ENCODE measurements at regions not wholly inside any gene's neighbourhood (a gene's known extent, or its start where the extent isn't known, plus 50 kb on each side); places are given as distances from the start of the nearest gene placed in this dataset.

- no peak for TF ChIP-seq CTCF (IDR thresholded peaks at IDR 0.05; ENCODE audit: insufficient read depth, low read depth, low read length, missing control alignments)
These were observed 650.7 kb downstream of the C12orf50 start for GRCh38 chr12:87378526-87378925.

GRCh38 chr12:87376722-87377121, 652.5 kb downstream of the C12orf50 start:
- H3K4me3 ChIP-seq (ENCODE audit: low read length), result no peak overlapping the region
- no peak for TF ChIP-seq CTCF (IDR thresholded peaks at IDR 0.05; ENCODE audit: insufficient read depth, low read depth, low read length, missing control alignments)
- DNase-seq (ENCODE audit: low read depth), result peak; percentile 73

More at GRCh38 chr12:87378526-87378925, 650.7 kb downstream of the C12orf50 start:
- no peak overlapping the region for H3K4me3 ChIP-seq (ENCODE audit: low read length)
- peak; percentile 16 for DNase-seq (ENCODE audit: low read depth)

GRCh38 chr12:87369161-87369560, 660.0 kb downstream of the C12orf50 start:
- TF ChIP-seq CTCF (IDR thresholded peaks at IDR 0.05; ENCODE audit: insufficient read depth, low read depth, low read length, missing control alignments), result no peak
- no peak for DNase-seq (ENCODE audit: low read depth)
- H3K4me3 ChIP-seq (ENCODE audit: low read length), result no peak overlapping the region

GRCh38 chr12:87368259-87368658, 660.9 kb downstream of the C12orf50 start:
- no peak overlapping the region for H3K4me3 ChIP-seq (ENCODE audit: low read length)
- TF ChIP-seq CTCF (IDR thresholded peaks at IDR 0.05; ENCODE audit: insufficient read depth, low read depth, low read length, missing control alignments), result no peak
- DNase-seq (ENCODE audit: low read depth), result no peak

- no peak for DNase-seq (ENCODE audit: low read depth)
- TF ChIP-seq CTCF (IDR thresholded peaks at IDR 0.05; ENCODE audit: insufficient read depth, low read depth, low read length, missing control alignments), result no peak
- H3K4me3 ChIP-seq (ENCODE audit: low read length), result no peak overlapping the region
These were observed 663.8 kb downstream of the C12orf50 start for GRCh38 chr12:87365423-87365822.

- DNase-seq (ENCODE audit: low read depth), result no peak
- TF ChIP-seq CTCF (IDR thresholded peaks at IDR 0.05; ENCODE audit: insufficient read depth, low read depth, low read length, missing control alignments), result no peak
- no peak overlapping the region for H3K4me3 ChIP-seq (ENCODE audit: low read length)
These were observed 665.6 kb downstream of the C12orf50 start for GRCh38 chr12:87363497-87364084.

- no peak for DNase-seq (ENCODE audit: low read depth)
- no peak overlapping the region for H3K4me3 ChIP-seq (ENCODE audit: low read length)
- TF ChIP-seq CTCF (IDR thresholded peaks at IDR 0.05; ENCODE audit: insufficient read depth, low read depth, low read length, missing control alignments), result no peak
These were observed 679.5 kb downstream of the C12orf50 start for GRCh38 chr12:87349681-87350080.
